ENCODE measurements at regions not wholly inside any gene's neighbourhood (a gene's known extent, or its start where the extent isn't known, plus 50 kb on each side); places are given as distances from the start of the nearest gene placed in this dataset.

- FAIRE-seq (no peak), DNase-seq (ENCODE audit: low read depth in 1 of 2, low spot score in 1 of 2) (no peak), ATAC-seq (no peak)
- TF ChIP-seq CEBPB (IDR thresholded peaks at IDR 0.05) (no peak), EHF (CRISPR knock-in tag; IDR thresholded peaks at IDR 0.05) (no peak), NR3C1 (IDR thresholded peaks at IDR 0.05) (no peak), KDM1A (IDR thresholded peaks at IDR 0.05; ENCODE audit: low read depth) (no peak)
- Histone ChIP-seq H3K4me2 (no peak overlapping the region), H3K9me3 (no peaks in the 10 kb centered on the region), H3K4me1 (no peaks in the 10 kb centered on the region), H3K27ac (no peak overlapping the region), H3K4me3 (no peak overlapping the region)
- 26% methylated on average over 5 of the region's 5 CpGs for WGBS (ENCODE audit: missing lambda C conversion rate)
- ChIA-PET CTCF (no interaction called here), POLR2A (no interaction called here)
These were observed 127.0 kb upstream of the IPO5 start for GRCh38 chr13:97826421-97827012.

- no peak overlapping the region for H3K27ac ChIP-seq
- FAIRE-seq (no peak), ATAC-seq (no peak), DNase-seq (ENCODE audit: low read depth in 1 of 2, low spot score in 1 of 2) (no peak)
- ChIA-PET CTCF (no interaction called here), POLR2A (no interaction called here)
- TF ChIP-seq RAD21 (conservative IDR thresholded peaks at IDR 0.05 in 1 of 2, IDR thresholded peaks at IDR 0.05 in 1 of 2) (0 out of 5 replicates have a peak, but pooled peaks of 1 of the 2 experiments have one; percentile 4), TFCP2L1 (CRISPR knock-in tag; IDR thresholded peaks at IDR 0.05) (no peak), SMC3 (IDR thresholded peaks at IDR 0.05) (no peak), MYC (IDR thresholded peaks at IDR 0.05; ENCODE audit: borderline replicate concordance, low read length) (no peak)
- no peaks in the 10 kb centered on the region for H3K4me1 ChIP-seq
- H3K4me3 ChIP-seq: no peak overlapping the region
- H3K9me3 ChIP-seq: peaks cover 6% of the 10 kb centered on the region; the same call in 2 of the 3 replicates
- no peak overlapping the region for H3K4me2 ChIP-seq
- 33% methylated on average over 5 of the region's 5 CpGs for WGBS (ENCODE audit: missing lambda C conversion rate)
These were observed 119.2 kb upstream of the IPO5 start for GRCh38 chr13:97834250-97834649.

GRCh38 chr13:97843189-97843588 lies 110.3 kb upstream of the IPO5 start:
- H3K27ac ChIP-seq: no peak overlapping the region
- POLR2A ChIA-PET: no interaction called here
- no peak overlapping the region for H3K4me2 ChIP-seq
- TF ChIP-seq RFX5 (IDR thresholded peaks at IDR 0.05): no peak
- no peak for TF ChIP-seq CEBPB (IDR thresholded peaks at IDR 0.05)
- TF ChIP-seq NR3C1 (IDR thresholded peaks at IDR 0.05): no peak
- no peak for TF ChIP-seq HOXB13 (CRISPR knock-in tag; IDR thresholded peaks at IDR 0.05; ENCODE audit: low read depth)
- TF ChIP-seq ZNF302 (CRISPR knock-in tag; IDR thresholded peaks at IDR 0.05): no peak
- TF ChIP-seq ESRRA (IDR thresholded peaks at IDR 0.05; ENCODE audit: borderline replicate concordance, low read length): no peak
- TF ChIP-seq MYC (IDR thresholded peaks at IDR 0.05; ENCODE audit: borderline replicate concordance, low read length): no peak
- TF ChIP-seq REST (IDR thresholded peaks at IDR 0.05): no peak
- no peak for TF ChIP-seq FOSL2 (IDR thresholded peaks at IDR 0.05)
- TF ChIP-seq FOSL2 (CRISPR knock-in tag; IDR thresholded peaks at IDR 0.05): no peak
- no peak for TF ChIP-seq JUN (IDR thresholded peaks at IDR 0.05)
- no peak for TF ChIP-seq FOXS1 (CRISPR knock-in tag; IDR thresholded peaks at IDR 0.05)
- TF ChIP-seq HEYL (CRISPR knock-in tag; IDR thresholded peaks at IDR 0.05): no peak
- no peak for TF ChIP-seq BHLHE40 (IDR thresholded peaks at IDR 0.05; ENCODE audit: low read depth, low read length)
- CTCF ChIA-PET: interaction anchor here (1.0 kb wide), 1 partner anchor 44 kb away, joined by 4 read pairs; no protein-coding TSS in a partner anchor
- WGBS (ENCODE audit: missing lambda C conversion rate): 57% methylated on average over 1 of the region's 1 CpG
- ATAC-seq: no peak
- H3K4me1 ChIP-seq: no peaks in the 10 kb centered on the region
- no peak for DNase-seq (ENCODE audit: low read depth in 1 of 2, low spot score in 1 of 2)
- FAIRE-seq: no peak
- H3K9me3 ChIP-seq: no peaks in the 10 kb centered on the region
- no peak overlapping the region for H3K4me3 ChIP-seq

Measured in A549 (cell line).